Activated gamma-delta T cell (primary cell): ENCODE measurements at regions not wholly inside any gene's neighbourhood (a gene's known extent, or its start where the extent isn't known, plus 50 kb on each side); places are given as distances from the start of the nearest gene placed in this dataset.
"Not testable (repeated sequence)": the region's sequence is repeated elsewhere in the genome, so short reads cannot be mapped to it uniquely, and the experiment has no call there.

ENCODE experiments used
- DNase-seq: peaks from one replicate; lab custom pipeline; 2025; lab: John Stamatoyannopoulos, UW

- DNase-seq, result no peak
Measured at GRCh38 chr5:56763711-56764466, 51.5 kb upstream of the MAP3K1 start.

- DNase-seq, result no peak
Measured at GRCh38 chr5:56763182-56763581, 52.2 kb upstream of the MAP3K1 start.

- no peak for DNase-seq
Measured at GRCh38 chr5:56761151-56761885, 54.0 kb upstream of the MAP3K1 start.

- DNase-seq, result no peak
Measured at GRCh38 chr5:56760723-56761122, 54.6 kb upstream of the MAP3K1 start.

GRCh38 chr5:56759521-56760216 lies 55.7 kb upstream of the MAP3K1 start:
- DNase-seq, result no peak

- no peak for DNase-seq
Measured at GRCh38 chr5:56757077-56757476, 58.3 kb upstream of the MAP3K1 start.

- DNase-seq, result no peak
Measured at GRCh38 chr5:56755036-56755555, 60.3 kb upstream of the MAP3K1 start.

GRCh38 chr5:56753588-56753987 lies 61.8 kb upstream of the MAP3K1 start:
- DNase-seq, result not testable (repeated sequence)

- no peak for DNase-seq
Measured at GRCh38 chr5:56751572-56752313, 63.6 kb upstream of the MAP3K1 start.

GRCh38 chr5:56749842-56750241 lies 65.5 kb upstream of the MAP3K1 start:
- no peak for DNase-seq

GRCh38 chr5:56746553-56747339 lies 68.6 kb upstream of the MAP3K1 start:
- no peak for DNase-seq

- no peak for DNase-seq
Measured at GRCh38 chr5:56745864-56746263, 69.5 kb upstream of the MAP3K1 start.

GRCh38 chr5:56740868-56741267 lies 74.5 kb upstream of the MAP3K1 start:
- DNase-seq, result no peak

- DNase-seq, result no peak
Measured at GRCh38 chr5:56739990-56740389, 75.4 kb upstream of the MAP3K1 start.

- no peak for DNase-seq
Measured at GRCh38 chr5:56737951-56738606, 77.3 kb upstream of the MAP3K1 start.

- DNase-seq, result no peak
Measured at GRCh38 chr5:56737002-56737621, 78.2 kb upstream of the MAP3K1 start.

- DNase-seq, result no peak
Measured at GRCh38 chr5:56735849-56736641, 79.3 kb upstream of the MAP3K1 start.

- DNase-seq, result no peak
Measured at GRCh38 chr5:56734091-56734694, 81.2 kb upstream of the MAP3K1 start.

GRCh38 chr5:56733580-56733979 lies 81.8 kb upstream of the MAP3K1 start:
- DNase-seq, result no peak
